Lung microvascular endothelial cell (primary cell): ENCODE measurements at regions not wholly inside any gene's neighbourhood (a gene's known extent, or its start where the extent isn't known, plus 50 kb on each side); places are given as distances from the start of the nearest gene placed in this dataset.

ENCODE experiments used
- DNase-seq, 2 donors: peaks; one replicate each; pipeline versions ENCODE4 v3.0.0 to v3.0.0-alpha.2; 2010; ENCODE audit warnings: low read depth in 2 of 2

DNA sequence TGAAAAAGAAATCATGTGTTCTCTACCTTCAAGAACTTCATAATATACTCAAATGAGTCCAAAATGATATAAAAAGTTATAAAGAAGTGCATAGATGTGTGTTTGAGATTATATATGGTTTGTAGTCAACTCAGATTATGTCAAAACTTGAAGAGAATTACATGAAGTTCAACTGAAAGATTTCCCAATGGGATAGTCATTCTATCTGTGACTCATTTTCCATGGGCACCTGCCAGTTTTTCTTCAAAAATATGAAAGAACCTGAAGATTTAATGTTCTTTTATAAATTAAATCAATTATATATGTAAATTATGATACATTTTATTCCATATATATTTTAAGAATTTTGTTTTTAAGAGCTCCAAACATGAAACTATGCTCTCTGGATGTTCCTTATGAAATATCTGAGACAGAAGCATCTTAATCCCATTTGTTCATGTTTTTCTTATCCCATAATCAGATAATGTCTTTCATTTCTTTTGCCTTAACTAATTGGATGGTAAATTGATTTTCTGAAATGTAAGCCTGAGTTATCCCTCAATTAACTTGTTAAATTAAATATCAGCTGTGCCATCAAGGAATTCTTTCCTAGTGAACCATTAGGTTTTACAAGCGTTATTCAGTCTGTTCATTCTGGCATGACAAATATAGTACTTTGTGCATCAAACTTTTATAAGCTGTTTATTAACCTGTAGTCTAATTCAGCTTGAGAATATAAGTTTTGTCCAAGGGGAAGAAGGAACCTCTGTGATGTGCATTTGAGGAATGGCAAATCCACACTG, 387.1 kb downstream of the IPMK start:
- DNase-seq: no peak

DNA sequence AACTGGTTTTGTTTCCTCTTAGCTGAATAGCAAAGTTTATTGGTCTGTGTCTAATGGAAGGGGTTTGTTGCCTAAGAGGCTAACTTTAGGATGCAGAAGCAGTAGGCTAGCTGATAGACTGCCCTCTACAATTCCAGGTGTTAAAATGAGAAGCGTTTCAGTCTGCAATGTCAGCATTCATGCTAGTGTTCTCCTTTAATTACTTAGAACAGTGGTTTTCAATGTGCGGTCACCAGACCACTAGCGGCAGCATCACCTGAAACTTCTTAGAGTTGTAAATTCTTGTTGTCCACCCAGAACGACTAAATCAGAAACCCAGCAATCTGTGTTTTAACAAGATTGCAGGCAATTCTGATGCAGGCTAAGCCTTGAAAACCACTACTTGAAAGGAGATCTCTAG, 392.9 kb downstream of the IPMK start:
- DNase-seq: no peak

DNA sequence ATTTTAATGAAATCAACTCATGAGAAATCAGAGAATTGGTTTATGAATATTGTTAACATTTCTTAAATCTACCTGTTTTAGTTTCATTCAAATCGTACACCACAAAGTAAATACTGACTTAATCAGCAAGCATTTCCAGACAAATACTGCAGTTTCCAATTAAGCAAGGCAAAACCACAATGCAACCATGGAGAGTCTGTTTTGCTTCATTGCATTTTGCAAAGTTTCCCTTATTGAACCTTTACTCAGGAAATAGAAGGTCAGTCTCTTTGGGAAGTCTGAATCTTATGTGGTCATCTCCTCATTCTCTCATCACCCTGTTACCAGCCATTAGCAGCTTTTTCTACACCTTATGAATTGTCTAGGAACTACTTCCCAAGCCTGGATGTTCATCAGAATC, 400.5 kb downstream of the IPMK start:
- DNase-seq: no peak

DNA sequence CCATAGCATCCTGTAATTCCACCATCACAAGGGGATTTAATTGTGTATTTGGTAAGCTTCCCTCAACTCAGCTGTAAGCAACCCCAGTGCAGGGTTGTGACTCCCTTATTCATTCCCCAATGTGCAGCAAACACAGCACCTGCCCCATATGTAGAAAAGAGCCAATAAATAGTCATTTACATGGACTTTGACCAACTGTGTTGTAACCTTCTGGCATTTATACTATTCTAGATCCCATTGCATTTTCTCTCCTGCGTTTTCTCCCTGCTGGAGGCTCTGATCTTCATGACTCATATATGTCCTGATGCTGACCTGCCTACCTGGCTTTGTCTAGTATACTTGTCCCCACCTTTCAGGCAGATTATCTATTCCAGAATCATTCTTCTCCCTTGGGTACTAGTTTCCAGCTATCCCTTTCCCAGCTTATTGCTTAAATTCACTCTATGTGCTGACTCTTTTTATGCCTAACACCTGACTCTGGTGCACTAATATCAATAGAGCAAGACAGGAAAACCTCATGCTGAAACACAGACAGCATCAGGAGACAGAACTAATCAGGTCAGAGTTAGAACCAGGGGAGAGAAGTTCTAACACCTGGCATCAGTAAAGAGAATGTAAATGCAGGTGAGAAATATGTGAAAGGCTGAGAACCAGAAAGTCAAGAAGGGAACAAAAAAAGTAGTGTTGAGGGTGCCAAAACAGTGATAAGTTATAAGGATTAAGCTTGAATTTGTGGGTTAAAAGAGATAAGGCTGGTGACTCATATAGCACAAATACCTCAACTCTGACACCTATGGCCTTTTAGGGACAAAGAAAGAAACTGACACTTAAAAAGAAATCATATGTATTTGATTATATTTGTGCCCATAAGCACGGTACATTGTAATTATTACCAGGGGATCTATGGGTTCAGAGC, 402.7 kb downstream of the IPMK start:
- DNase-seq: no peak

DNA sequence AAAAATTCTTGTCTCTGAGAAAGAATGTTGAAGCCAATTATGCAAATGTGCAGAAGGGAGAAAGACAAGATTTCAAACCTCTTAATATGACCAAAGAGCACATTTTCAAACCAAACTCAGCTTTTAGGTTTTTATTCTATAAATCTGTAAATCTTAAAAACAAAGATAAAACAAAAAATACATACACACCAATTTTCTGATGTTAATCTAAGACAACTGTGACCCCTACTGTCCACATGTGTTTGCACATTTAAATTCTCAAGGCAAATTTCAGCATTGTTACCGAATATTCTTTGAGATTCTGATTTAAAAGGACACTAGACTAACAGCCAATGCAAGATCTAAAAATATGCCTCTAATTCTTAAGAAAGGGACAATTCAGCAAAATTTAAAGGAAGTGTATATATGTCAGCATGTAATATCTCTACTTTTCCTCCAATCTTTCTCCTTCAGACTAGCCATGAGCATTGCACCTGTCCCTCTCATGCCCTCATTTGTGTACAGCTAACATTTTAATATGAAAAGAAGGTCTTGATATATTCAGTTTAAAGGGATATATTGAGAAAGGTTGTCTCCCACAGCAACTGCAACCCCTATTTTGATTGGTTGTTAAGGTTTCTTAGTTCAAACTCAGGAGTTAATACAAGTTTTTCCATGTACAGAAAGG, 417.9 kb downstream of the IPMK start:
- no peak for DNase-seq

DNA sequence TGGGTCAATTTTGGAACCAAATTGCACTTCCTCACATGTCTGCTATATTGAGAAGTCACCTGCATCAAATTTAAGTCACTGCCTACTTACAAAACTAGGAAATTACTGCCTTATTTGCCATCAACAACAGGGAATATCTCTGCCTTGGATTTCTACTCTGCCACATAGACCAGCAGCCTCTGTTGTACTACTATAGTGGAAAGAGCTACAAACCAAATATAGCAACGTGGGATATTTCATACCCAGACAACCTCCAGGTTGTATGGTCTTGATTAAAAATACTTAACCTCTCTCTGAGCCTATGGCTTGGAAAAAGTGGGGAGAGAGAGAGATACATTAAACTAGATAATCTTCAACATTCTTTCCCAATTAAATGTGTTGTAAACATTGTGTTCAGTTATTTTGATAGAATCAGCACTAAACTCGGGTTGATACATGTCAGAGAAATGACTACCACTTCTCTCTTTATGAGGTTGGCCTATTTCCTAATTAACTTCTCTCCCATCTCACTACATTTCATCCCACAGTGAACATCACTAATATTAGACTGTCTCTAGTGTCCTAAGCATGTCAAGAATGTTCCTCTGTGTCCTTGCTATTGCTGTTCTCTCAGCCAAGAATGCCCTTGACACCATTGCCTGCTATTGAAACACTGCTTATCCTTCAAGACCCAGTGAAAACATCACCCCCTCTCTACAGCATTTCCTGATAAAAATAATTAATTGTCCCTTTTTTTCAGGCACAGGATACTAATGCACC, 421.2 kb downstream of the IPMK start:
- DNase-seq: no peak

DNA sequence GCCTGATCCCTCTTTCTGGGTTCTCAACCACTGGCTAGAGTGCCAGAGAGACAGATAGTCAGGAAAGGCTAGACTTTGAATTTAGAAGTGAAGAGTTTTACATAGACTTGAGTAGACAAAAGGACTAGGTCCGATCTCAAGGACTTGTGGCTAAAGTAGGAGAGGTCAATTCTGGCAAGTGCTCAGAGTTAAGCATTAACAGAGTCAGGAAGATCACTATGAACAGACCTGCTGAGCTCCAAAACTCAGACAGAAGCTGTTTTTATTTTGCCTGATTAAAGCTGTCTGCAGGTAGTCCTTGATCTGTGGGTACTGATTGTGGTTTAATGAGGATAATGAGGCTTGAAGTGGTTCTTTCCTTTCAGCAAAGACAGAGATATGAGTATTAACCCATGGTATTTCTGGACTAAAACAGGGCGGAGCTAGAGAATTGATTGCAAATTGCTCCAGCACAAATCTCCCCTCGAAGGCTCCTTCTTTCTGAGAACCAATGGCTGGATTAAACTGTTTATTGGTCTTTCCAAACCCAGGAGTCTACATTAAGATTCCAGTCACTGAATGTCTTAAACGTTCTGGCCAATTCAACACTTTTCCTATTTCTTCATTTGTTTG, 423.2 kb downstream of the IPMK start:
- no peak for DNase-seq

DNA sequence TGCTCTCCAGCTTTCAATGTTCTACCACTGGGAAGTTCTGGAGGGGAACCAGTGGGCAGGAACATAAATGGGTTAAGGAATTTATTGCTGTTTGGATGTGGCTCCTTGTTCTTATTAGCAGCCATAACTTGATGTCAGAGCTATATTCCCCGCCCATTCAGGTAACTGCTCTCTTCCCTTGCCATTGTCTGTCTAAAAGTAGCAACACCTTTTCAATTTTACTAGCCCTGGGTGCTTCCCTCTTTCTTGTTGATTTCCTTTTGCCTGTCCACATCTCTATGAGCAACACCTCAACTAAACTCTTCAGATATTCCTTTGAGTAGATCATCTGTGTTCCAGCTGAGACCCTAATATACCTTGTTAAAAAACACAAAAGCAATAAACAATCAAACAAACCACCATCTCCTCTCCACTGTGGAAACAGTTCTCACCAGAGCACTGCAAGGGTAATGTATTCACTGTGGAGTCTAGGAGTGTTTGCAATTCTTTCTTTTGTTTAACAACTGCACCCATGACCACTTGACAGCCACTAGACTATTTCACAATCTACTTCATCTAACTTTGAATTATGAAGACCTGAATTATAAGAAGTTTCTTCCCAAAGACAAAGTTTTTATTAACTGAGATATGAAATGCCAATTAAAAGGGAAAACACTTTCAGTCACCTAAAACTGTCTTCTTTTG, 436.7 kb downstream of the IPMK start:
- DNase-seq: no peak

DNA sequence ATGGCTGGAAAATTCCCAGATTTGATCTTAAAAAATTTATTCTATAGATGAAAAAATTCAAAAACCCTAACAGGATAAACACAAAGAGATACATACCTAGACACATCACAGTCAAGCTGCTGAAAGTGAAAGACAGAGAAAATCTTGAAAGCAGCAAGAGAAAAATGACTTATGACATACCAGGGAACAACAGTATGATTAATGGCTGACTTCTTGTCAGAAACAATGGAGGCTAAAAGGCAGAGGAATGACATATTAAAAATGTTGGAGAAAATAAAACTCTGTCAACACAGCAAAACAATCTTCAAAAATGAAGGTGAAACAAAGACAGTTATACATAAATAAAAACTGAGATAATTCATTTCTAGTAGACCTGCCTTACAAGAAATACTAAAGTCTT, 442.7 kb downstream of the IPMK start:
- no peak for DNase-seq

DNA sequence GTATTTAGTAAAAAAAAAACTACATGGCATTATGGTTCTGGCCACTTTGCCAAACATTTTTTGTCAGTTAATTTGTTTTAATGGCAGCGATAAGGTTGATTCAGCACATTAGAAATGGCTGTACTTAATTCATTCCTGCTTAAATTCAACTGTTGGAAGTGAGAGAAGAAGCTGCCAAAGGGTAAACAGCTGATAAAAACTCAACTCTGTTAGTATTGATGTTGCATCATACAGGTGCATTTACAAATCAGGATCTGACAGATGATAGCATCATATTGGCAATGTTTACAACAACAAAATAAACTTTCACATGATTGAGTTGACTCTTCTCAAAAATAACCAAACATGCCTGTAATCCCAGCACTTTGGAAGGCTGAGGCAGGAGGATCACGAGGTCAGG, 444.3 kb downstream of the IPMK start:
- DNase-seq: no peak

DNA sequence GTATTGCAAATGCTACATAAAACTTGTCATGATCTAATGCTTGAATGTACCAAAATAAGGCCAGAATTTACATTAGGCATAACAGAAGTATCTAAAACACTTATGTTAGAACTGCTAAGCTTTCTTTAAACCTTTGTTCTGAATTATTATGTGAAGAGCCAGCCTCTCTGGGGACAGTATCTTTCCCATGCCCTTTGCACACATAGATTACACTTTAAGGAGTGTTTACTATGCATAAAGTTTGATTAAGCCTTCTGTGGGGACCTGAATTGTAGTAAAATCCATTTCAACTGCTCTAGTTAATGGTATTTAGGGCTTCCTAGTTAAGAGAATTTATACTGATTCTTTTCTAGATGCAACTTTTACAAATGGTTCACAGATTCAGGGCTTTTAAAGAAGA, 444.7 kb downstream of the IPMK start:
- DNase-seq: no peak

DNA sequence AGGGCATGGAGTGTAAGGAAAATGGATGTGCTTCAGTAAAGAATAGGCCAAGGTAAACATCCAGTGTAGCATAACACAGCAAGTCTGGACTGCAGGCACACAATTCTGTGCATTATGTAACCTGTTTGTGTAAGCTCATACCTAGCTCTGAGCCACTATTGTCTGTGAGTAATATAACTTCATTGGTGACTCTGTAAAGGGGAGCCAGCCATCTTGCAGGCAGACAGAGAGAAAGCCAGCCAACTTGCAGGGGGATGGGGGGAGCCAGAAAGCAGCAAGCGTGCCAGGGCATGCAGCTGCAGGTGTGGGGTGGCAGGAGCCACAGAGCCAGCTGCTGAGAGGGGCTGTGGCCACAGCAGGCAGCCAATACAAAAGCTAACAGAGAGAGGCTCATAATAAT, 449.2 kb downstream of the IPMK start:
- DNase-seq: no peak

DNA sequence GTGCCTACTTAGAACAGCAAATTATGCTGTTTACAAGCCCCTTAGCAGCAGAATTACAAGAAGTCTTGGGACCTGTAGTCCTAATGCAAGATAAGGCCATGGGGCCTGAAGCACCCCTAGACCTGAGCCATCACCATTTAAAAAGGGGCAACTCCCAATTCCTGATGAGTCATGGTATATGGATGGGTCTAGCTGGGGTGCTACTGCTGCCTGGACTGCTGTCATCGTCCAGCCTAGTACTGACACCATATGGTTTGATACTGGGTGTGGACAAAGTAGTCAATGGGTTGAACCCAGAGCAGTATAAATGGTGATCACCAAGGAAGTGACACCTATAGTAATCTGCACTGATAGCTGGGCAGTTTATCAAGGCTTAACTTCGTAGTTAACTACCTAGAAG, 450.0 kb downstream of the IPMK start:
- no peak for DNase-seq

DNA sequence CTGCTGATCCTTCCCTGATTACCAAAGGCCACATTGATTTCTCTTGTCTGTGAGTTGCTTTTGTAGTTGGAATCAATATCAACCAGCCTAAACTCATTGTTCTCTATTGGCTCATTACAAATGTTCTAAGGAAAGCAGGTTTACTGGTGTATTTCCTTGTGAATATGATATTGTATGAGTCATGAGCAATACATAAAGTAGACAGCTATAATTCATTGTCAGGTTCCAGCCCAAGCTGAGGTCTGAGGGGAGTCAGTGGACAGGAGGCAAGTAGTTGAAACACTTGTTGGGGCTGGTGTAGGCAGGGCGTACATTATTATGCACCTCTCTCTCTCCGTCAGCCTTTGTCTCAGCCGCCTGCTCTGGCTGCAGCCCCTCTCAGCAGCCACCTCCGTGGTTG, 451.7 kb downstream of the IPMK start:
- no peak for DNase-seq

DNA sequence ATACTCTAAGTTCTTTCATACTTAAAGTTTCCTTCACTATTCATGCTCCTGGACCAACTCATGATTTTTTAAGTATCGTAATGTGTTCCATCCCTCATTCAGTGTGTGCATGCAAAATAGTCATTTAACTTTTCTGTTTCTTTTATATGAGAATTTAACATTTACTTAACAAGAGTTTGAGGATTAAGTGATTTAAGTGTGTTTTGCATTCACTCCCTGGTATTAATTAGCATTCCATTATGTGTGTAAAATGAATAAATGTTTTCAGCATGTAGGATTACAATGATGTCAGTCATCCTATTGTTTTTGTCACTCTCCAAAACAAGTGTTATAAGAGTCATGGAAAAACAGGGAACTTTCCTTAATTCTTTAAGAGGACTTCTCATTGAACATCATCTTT, 457.7 kb downstream of the IPMK start:
- DNase-seq: no peak

DNA sequence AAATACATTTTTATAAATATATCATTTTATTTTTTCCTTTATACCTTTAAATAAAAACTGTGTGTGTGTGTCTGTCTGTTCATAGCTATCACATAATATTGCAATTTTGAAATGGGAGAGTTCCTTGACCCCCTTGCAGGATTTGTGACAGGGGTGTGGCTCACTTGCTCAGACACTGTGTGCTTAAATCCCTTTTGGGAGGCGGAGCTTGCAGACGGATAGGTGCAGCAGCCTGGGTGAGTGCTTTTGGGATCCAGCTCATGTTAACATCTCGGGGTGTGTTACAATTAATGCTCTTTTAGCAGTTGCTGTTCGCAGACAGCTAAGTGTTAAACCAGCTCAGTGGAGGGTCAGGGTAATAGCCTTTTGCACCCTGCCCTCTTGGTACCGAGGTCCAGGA, 459.8 kb downstream of the IPMK start:
- no peak for DNase-seq

DNA sequence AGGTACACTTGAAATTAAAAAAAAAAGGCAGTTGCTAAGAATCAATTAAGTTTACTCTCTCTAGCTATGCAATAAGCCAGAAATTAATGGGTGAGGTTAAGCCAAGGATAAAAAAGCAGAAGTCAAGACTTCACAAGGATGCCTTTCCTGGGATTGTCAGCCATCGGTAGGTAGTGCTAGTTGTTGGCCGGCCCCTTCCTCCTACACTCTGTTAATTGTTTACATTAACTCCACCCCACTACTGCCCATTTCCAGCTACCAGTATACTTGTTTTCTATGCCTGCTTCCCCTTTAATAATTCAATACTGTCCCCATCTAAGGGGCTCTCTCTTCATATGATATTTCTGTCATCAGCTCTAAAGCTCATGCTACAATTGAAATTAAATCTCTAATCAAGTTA, 461.0 kb downstream of the IPMK start:
- no peak for DNase-seq

DNA sequence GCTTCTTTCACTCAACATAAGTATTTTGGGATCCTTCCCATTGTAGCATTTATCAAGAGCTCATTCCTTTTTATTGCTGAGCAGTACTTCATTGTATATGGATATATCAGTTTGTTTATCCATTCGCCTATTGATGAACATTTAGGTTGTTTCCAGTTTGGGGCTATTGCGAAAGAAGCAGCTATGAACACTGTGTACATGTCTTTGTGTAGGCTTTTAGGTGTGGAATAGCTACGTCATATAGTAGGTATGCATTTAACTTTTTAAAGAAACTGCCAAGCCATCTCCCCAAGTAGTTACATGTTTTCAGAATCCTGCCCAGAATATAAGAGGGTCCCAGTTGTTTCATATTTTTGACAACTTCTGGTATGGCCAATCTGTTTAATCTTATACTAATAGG, 468.1 kb downstream of the IPMK start:
- no peak for DNase-seq

DNA sequence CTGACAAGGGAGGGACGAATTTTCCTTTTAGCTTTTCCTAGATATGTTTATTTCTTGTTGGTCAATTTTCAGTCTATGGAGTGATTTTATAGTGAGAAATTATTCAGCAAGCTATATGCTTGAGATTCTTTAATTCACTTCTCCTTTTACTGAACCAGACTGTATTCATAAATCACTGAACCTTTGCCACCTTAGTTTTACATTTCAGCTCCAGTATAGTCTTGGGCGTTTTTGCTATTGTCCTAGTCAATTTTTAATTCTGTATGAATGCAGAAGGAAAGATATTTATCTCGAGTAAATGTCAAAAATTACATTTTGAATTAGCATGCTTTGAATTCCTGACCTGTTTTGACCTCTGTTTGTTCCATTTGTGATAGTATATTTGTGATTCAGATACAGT, 468.9 kb downstream of the IPMK start:
- no peak for DNase-seq

DNA sequence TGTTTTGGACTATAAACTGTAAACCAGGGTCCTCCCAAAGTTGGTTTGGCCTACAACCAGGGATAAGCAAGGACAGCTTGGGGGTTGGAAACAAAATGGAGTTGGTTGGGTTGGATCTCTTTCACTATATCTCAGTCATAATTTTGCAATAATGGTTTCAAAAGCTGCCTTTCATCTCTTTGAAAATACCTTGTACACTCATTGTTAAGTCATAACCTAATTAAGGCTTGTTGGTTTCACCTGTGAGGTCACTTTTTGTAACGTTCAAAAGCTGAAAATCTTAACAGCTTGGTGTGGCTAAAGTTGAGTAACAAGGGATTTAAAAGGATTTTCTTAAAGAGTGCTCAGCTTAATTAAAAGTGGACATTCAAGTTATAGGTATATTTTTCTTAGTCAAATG, 476.1 kb downstream of the IPMK start:
- no peak for DNase-seq

DNA sequence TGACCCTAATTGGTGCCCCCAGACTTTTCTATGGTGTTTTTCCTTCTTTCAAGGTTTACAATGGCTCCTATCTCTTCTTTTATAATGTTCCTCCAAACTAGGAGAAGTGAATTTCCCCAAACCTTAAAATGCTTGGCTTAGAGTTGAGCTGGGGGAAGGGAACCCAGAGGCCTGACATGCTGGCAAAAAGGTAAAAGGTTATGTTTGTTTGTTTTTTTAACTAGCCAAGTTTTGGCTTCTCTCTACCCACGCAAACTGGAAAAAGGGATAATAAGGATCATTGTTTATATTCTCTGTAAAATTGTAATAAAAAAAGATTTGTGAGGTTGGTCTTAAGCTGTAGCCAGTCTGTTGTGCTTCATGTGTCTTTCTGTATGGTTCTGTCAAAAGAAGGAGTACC, 477.0 kb downstream of the IPMK start:
- DNase-seq: no peak
